ENCODE measurements at regions not wholly inside any gene's neighbourhood (a gene's known extent, or its start where the extent isn't known, plus 50 kb on each side); places are given as distances from the start of the nearest gene placed in this dataset.

- H3K27ac ChIP-seq, result no peak overlapping the region
- peak in 1 of 2 experiments; percentile 3 for DNase-seq
- H3K36me3 ChIP-seq, result no peaks in the 10 kb centered on the region
- no peaks in the 10 kb centered on the region for H3K27me3 ChIP-seq
- no peaks in the 10 kb centered on the region for H3K9me3 ChIP-seq (replicated peaks)
- no peak overlapping the region for H3K4me3 ChIP-seq
- H3K4me1 ChIP-seq, result no peaks in the 10 kb centered on the region
Measured at GRCh38 chr3:88408935-88409334, 259.2 kb downstream of the C3orf38 start.

GRCh38 chr3:88410259-88410658 is 260.5 kb downstream of the C3orf38 start:
- no peak for DNase-seq
- H3K36me3 ChIP-seq, result no peaks in the 10 kb centered on the region
- no peaks in the 10 kb centered on the region for H3K27me3 ChIP-seq
- H3K4me1 ChIP-seq, result no peaks in the 10 kb centered on the region
- H3K9me3 ChIP-seq (replicated peaks), result no peaks in the 10 kb centered on the region
- no peak overlapping the region for H3K4me3 ChIP-seq
- H3K27ac ChIP-seq, result no peak overlapping the region

GRCh38 chr3:88412346-88412745 is 262.6 kb downstream of the C3orf38 start:
- H3K4me1 ChIP-seq, result no peaks in the 10 kb centered on the region
- H3K36me3 ChIP-seq, result no peaks in the 10 kb centered on the region
- H3K9me3 ChIP-seq (replicated peaks), result no peaks in the 10 kb centered on the region
- H3K27me3 ChIP-seq, result no peaks in the 10 kb centered on the region
- no peak overlapping the region for H3K27ac ChIP-seq
- H3K4me3 ChIP-seq, result no peak overlapping the region
- DNase-seq, result no peak

DNA sequence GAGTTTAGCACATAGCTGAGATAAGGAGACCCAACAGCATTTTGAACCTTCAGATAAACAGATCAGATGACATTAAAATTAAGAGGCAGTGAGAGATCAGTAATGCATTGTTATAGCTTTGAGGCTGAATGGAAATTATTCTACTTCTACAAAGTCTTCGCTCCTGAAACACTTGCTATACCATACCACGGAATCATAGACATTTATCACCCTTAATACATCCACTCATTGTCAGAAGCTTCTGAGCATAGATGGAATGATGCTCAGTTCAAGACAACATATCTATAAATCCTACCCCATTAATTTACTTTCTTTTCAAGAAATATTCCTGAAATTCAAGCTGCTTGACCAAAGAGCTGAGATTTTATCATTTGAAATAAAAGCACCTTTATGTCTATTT is 266.7 kb downstream of the C3orf38 start:
- no peak overlapping the region for H3K27ac ChIP-seq
- H3K4me1 ChIP-seq, result no peaks in the 10 kb centered on the region
- no peaks in the 10 kb centered on the region for H3K27me3 ChIP-seq
- no peaks in the 10 kb centered on the region for H3K9me3 ChIP-seq (replicated peaks)
- H3K4me3 ChIP-seq, result no peak overlapping the region
- DNase-seq, result no peak
- no peaks in the 10 kb centered on the region for H3K36me3 ChIP-seq

DNA sequence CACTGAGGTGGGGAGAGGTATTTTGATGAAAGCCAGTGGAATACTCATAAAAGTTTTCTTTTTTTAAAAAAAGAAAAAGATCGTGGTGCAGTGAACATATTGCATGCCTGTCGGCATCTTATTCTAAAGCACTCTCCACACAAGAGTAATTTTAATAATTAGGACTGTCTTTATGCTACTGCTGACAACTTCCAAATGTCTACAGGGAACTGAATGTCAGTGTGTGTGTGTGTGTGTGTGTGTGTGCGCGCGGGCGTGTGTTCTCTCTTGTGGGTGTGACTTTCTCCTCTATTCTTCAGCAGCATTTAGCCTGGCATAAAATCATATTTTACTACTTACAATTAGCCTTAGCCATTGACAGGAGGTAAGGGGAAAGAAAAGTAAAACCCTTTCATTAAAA is 268.5 kb downstream of the C3orf38 start:
- Histone ChIP-seq H3K27me3 (no peaks in the 10 kb centered on the region), H3K4me1 (no peaks in the 10 kb centered on the region), H3K36me3 (no peaks in the 10 kb centered on the region), H3K9me3 (replicated peaks) (no peaks in the 10 kb centered on the region), H3K4me3 (no peak overlapping the region), H3K27ac (no peak overlapping the region)
- DNase-seq, result no peak

DNA sequence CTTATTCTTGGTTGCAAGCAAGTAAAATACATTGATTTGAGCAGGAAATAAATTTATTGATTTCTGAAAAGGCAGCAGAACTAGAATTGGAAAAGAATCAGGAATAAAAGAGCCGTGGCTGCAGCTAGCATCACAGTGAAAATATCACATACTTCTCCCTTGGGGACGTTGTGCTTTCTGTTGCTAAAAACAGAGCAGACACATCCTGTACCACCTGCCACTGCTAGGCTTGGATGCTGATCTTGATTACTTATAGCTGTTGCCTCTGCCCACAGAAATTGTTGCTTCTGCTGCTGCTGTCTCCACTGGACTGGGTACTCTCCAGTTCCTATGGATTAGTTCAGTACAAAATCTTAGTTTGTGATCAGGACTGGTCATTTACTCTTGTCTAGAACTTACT is 283.8 kb downstream of the C3orf38 start:
- H3K27me3 ChIP-seq, result no peaks in the 10 kb centered on the region
- H3K27ac ChIP-seq, result no peak overlapping the region
- peak; percentile 8 to 32 for DNase-seq
- H3K9me3 ChIP-seq (replicated peaks), result no peaks in the 10 kb centered on the region
- H3K4me3 ChIP-seq, result no peak overlapping the region
- no peaks in the 10 kb centered on the region for H3K4me1 ChIP-seq
- no peaks in the 10 kb centered on the region for H3K36me3 ChIP-seq

GRCh38 chr3:88434001-88434400 is 284.2 kb downstream of the C3orf38 start:
- no peaks in the 10 kb centered on the region for H3K4me1 ChIP-seq
- H3K9me3 ChIP-seq (replicated peaks), result no peaks in the 10 kb centered on the region
- no peak overlapping the region for H3K4me3 ChIP-seq
- no peak overlapping the region for H3K27ac ChIP-seq
- H3K27me3 ChIP-seq, result no peaks in the 10 kb centered on the region
- no peaks in the 10 kb centered on the region for H3K36me3 ChIP-seq
- no peak for DNase-seq

DNA sequence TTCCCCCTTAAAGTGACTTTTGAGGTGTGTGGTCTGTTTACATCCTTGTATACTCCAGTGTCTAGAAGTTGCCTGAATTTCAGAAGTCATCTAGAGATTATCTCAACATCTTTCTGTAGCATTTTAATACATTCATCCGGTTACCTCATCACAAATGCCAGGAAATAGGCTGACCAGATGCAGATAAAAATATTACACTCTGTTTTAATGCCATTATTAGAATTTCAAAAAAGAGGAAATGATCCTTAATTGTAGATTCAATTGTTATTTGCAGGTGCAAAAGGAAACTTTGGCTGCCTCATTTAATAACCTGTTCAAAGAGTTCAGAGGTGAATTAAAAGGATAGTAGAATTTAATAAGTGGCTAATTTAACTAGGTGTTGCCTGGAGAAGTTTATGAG is 290.9 kb downstream of the C3orf38 start:
- Histone ChIP-seq H3K4me1 (peaks cover 11% of the 10 kb centered on the region), H3K36me3 (no peaks in the 10 kb centered on the region), H3K4me3 (no peak overlapping the region), H3K27ac (no peak overlapping the region), H3K27me3 (no peaks in the 10 kb centered on the region), H3K9me3 (replicated peaks) (no peaks in the 10 kb centered on the region)
- no peak for DNase-seq

- no peak for DNase-seq
- Histone ChIP-seq H3K4me1 (peaks cover 15% of the 10 kb centered on the region), H3K4me3 (no peak overlapping the region), H3K27ac (no peak overlapping the region), H3K36me3 (no peaks in the 10 kb centered on the region), H3K9me3 (replicated peaks) (no peaks in the 10 kb centered on the region), H3K27me3 (no peaks in the 10 kb centered on the region)
Measured at GRCh38 chr3:88443066-88443465, 293.3 kb downstream of the C3orf38 start.

DNA sequence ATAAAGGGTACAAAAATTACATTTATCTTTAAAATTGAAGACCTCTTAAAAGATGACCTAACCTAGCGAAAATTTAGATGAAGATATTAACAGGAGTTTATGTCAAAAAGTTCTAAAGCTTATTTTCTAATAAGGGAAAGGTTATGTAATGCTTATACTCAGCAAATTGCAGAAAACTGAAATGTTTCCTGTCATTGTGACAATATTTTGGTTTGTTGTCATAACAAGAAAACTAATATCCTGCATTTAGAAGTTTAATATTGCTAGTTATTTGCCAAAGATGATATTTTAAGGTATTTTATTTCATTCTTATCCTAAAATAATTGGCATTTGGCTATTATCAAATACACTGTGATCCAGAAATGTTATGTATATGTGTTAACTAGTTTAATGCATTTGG is 294.5 kb downstream of the C3orf38 start:
- no peak for DNase-seq
- H3K4me1 ChIP-seq, result peaks cover 15% of the 10 kb centered on the region
- no peak overlapping the region for H3K4me3 ChIP-seq
- H3K36me3 ChIP-seq, result no peaks in the 10 kb centered on the region
- peak overlapping the region; percentile 53 for H3K27ac ChIP-seq
- no peaks in the 10 kb centered on the region for H3K9me3 ChIP-seq (replicated peaks)
- H3K27me3 ChIP-seq, result no peaks in the 10 kb centered on the region

DNA sequence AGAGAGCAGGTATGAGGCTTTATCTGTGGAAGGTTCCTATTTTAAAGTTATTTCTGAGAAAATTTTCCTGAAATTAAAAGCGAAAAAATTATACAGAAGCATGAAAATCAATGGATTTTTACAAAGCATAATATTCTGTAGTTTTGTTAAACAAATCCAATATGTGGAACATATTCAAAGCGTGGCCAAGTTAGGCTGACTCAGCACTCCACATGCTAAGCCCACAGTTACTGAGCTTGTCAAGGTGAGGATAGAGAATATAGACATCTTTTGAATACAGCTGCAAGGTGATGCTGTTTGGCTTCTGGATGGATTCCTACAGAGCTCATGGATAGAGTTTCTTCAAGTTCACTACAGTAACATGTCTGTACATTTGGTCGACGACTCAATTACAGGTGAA is 302.5 kb downstream of the C3orf38 start:
- H3K4me1 ChIP-seq, result no peaks in the 10 kb centered on the region; the same call in 1 of the 2 replicates
- no peak overlapping the region for H3K27ac ChIP-seq
- no peaks in the 10 kb centered on the region for H3K9me3 ChIP-seq (replicated peaks)
- H3K4me3 ChIP-seq, result no peak overlapping the region
- DNase-seq, result no peak
- no peaks in the 10 kb centered on the region for H3K36me3 ChIP-seq
- H3K27me3 ChIP-seq, result no peaks in the 10 kb centered on the region

DNA sequence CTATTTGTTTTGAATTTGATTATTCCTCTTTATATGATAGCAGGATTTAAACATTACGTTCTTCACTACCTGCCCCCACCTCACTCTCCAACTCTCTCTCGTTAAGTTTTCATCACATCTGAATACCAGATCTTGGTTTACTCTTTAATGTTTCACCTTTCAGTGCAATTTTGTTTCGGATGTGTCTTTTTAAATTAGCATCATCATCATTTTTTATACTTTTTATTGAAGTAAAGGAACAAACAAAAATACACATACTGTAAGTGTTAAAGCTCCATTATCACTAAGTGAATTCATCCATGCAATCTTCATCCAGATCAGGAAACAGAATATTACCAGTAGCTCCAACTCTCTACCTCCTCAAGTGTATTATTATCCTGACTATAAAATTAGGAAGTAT is 310.6 kb downstream of the C3orf38 start:
- Histone ChIP-seq H3K27me3 (no peaks in the 10 kb centered on the region), H3K4me1 (no peaks in the 10 kb centered on the region), H3K27ac (no peak overlapping the region), H3K4me3 (no peak overlapping the region), H3K36me3 (no peaks in the 10 kb centered on the region), H3K9me3 (replicated peaks) (no peaks in the 10 kb centered on the region)
- DNase-seq, result no peak

DNA sequence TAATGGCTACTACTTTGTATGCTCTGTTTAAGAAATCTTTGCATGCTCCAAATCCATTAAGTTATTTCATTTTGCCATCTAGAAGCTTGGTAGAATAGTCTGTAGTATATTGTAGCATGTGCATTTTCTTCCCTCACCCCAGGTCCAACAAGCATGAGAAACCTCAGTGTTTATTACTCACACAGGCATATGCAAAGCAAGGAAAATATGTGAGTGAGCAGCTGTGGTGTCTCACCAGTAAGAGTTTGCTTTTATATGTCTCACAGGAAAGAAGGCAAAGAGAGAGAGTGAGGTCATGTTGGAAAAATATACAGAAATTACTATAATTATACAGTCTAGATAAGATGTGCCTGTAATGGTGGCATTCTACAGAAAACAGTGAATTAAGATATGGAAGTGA is 312.5 kb downstream of the C3orf38 start:
- H3K9me3 ChIP-seq (replicated peaks), result no peaks in the 10 kb centered on the region
- H3K27ac ChIP-seq, result no peak overlapping the region
- no peak for DNase-seq
- H3K27me3 ChIP-seq, result no peaks in the 10 kb centered on the region
- H3K4me1 ChIP-seq, result no peaks in the 10 kb centered on the region
- no peak overlapping the region for H3K4me3 ChIP-seq
- H3K36me3 ChIP-seq, result no peaks in the 10 kb centered on the region

DNA sequence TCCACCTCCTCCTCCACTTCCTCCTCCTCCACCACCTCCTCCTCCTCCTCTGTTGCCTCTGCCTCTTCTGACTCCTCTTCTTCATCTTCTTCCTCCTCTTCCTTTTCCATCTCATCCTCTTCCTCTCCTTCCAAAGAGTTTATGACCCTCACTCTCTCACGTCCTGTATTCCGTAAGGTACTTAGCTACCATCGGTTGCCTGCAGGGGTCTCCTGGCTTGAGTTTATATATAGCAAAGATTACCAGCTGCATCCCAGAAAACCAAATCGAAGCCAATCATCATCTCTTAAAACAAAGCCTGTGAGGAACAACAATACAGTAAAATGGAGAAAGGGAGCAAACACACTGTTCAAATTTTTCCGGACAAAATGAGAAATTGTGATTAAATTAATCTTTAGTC is 317.4 kb downstream of the C3orf38 start:
- DNase-seq, result no peak
- no peaks in the 10 kb centered on the region for H3K36me3 ChIP-seq
- no peaks in the 10 kb centered on the region for H3K9me3 ChIP-seq (replicated peaks)
- H3K27me3 ChIP-seq, result no peaks in the 10 kb centered on the region
- peaks cover 4% of the 10 kb centered on the region; the same call in 1 of the 2 replicates for H3K4me1 ChIP-seq
- no peak overlapping the region for H3K4me3 ChIP-seq
- no peak overlapping the region for H3K27ac ChIP-seq

DNA sequence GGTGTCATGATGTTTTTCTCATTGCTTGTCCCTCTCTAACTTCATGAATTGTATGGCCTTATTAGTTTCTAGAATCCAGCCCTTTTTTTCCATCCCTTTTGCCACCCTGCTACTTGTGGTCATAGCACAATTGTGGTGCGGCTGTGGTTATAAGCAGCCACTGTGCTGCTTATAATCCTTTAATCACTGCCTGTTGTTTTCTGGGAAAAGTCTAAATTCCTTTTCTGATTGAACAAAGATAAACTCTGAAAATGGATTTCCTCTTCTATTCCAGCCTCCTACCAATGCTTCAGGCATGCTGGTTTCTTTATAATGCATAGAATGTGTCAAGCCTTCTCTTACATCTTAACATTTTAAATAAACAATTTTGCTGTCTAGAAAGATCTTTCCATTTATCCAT is 319.5 kb downstream of the C3orf38 start:
- peak; percentile 40 to 50 for DNase-seq
- no peaks in the 10 kb centered on the region for H3K36me3 ChIP-seq
- H3K4me1 ChIP-seq, result peaks cover 4% of the 10 kb centered on the region; the same call in 1 of the 2 replicates
- no peak overlapping the region for H3K27ac ChIP-seq
- no peaks in the 10 kb centered on the region for H3K9me3 ChIP-seq (replicated peaks)
- H3K27me3 ChIP-seq, result no peaks in the 10 kb centered on the region
- H3K4me3 ChIP-seq, result no peak overlapping the region

- Histone ChIP-seq H3K4me3 (no peak overlapping the region), H3K4me1 (0 out of 2 replicates have a peak, but pooled peaks cover 6% of the 10 kb centered on the region), H3K27ac (no peak overlapping the region), H3K36me3 (no peaks in the 10 kb centered on the region), H3K27me3 (no peaks in the 10 kb centered on the region), H3K9me3 (replicated peaks) (no peaks in the 10 kb centered on the region)
- DNase-seq, result no peak
Measured at GRCh38 chr3:88478460-88478859, 328.7 kb downstream of the C3orf38 start.
